ENCODE measurements at regions not wholly inside any gene's neighbourhood (a gene's known extent, or its start where the extent isn't known, plus 50 kb on each side); places are given as distances from the start of the nearest gene placed in this dataset.

- TF ChIP-seq CTCF (IDR thresholded peaks at IDR 0.05) (no peak), EZH2 (IDR thresholded peaks at IDR 0.05; ENCODE audit: borderline replicate concordance, insufficient read depth, low read depth, low read length, poor library complexity, severe bottlenecking) (no peak)
Measured at GRCh38 chr11:90446207-90446606, 223.4 kb upstream of the CHORDC1 start.
